SK-N-SH (cell line): ENCODE measurements at regions not wholly inside any gene's neighbourhood (a gene's known extent, or its start where the extent isn't known, plus 50 kb on each side); places are given as distances from the start of the nearest gene placed in this dataset.

ENCODE experiments used
- CTCF ChIP-seq: fragments of 200-600 bp; sonication (generic); IDR thresholded peaks from 2 replicates; pipeline ENCODE4 v1.6.1; 2017; ENCODE audit warnings: antibody characterized with exemption, mild to moderate bottlenecking, moderate library complexity
- EP300 ChIP-seq, 2 experiments: IDR thresholded peaks; 2 replicates each; pipeline versions ENCODE4 v1.4.0 to v1.6.1; 2012; ENCODE audit warnings: borderline replicate concordance in 1 of 2, low read depth in 1 of 2, low read length in 1 of 2
- EZH2phosphoT487 ChIP-seq: fragments of 200-600 bp; sonication (generic); IDR thresholded peaks from 2 replicates; pipeline ENCODE4 v1.6.1; 2017; ENCODE audit warnings: low read depth, mixed run types, mild to moderate bottlenecking, antibody characterized with exemption, moderate library complexity, borderline replicate concordance
- REST ChIP-seq: IDR thresholded peaks from 2 replicates; pipeline ENCODE4 v1.6.1; 2012; ENCODE audit warnings: mild to moderate bottlenecking, low read depth, low read length, moderate library complexity
- USF2 ChIP-seq: fragments of 150-350 bp; IDR thresholded peaks from 2 replicates; pipeline ENCODE4 v1.6.1; 2017; ENCODE audit warnings: antibody characterized with exemption, low read length, low read depth, borderline replicate concordance

- TF ChIP-seq REST = no peak
- no peak for TF ChIP-seq EZH2phosphoT487
- no peak for TF ChIP-seq USF2
- no peak for TF ChIP-seq CTCF
- no peak for TF ChIP-seq EP300 (IDR thresholded peaks at IDR 0.05; ENCODE audit: borderline replicate concordance in 1 of 2, low read depth in 1 of 2, low read length in 1 of 2)
Observed at GRCh38 chr1:55597910-55598309, 382.7 kb upstream of the USP24 start.
